Skin epidermis (tissue), 12 donors: ENCODE measurements at regions not wholly inside any gene's neighbourhood (a gene's known extent, or its start where the extent isn't known, plus 50 kb on each side); places are given as distances from the start of the nearest gene placed in this dataset.
"Not testable (repeated sequence)": the region's sequence is repeated elsewhere in the genome, so short reads cannot be mapped to it uniquely, and the experiment has no call there.

Source experiments
- H3K27ac ChIP-seq, 21 experiments: fragments of 200-600 bp; sonication (generic) in 11 of 21; one replicate each; pipeline ENCODE4 v1.5.0; 2020; ENCODE audit warnings: mild to moderate bottlenecking in 3 of 21, inconsistent platforms in 2 of 21, moderate library complexity in 2 of 21
- H3K4me3 ChIP-seq, 7 experiments: fragments of 200-600 bp; sonication (generic) in 2 of 7; one replicate each; pipeline ENCODE4 v1.5.0; 2020; ENCODE audit warnings: inconsistent platforms in 2 of 7, mild to moderate bottlenecking in 2 of 7, moderate library complexity in 1 of 7

GRCh38 chr6:104676679-104677078 is 183.0 kb downstream of the HACE1 start:
- H3K27ac ChIP-seq, H3K4me3 ChIP-seq: not testable (repeated sequence)

GRCh38 chr6:104675161-104675560 is 184.6 kb downstream of the HACE1 start:
- not testable (repeated sequence) for H3K4me3 ChIP-seq, H3K27ac ChIP-seq

GRCh38 chr6:104673078-104673477 is 186.6 kb downstream of the HACE1 start:
- H3K4me3 ChIP-seq, H3K27ac ChIP-seq: not testable (repeated sequence)

- not testable (repeated sequence) for H3K27ac ChIP-seq, H3K4me3 ChIP-seq
Measured at GRCh38 chr6:104671591-104671891, 188.2 kb downstream of the HACE1 start.

- not testable (repeated sequence) for H3K27ac ChIP-seq, H3K4me3 ChIP-seq
Measured at GRCh38 chr6:104670834-104671590, 188.7 kb downstream of the HACE1 start.

GRCh38 chr6:104669483-104669882 is 190.2 kb downstream of the HACE1 start:
- no peak overlapping the region for H3K27ac ChIP-seq
- no peak overlapping the region for H3K4me3 ChIP-seq

- H3K27ac ChIP-seq, result no peak overlapping the region
Measured at GRCh38 chr6:104656235-104656634, 203.5 kb downstream of the HACE1 start.

GRCh38 chr6:104653781-104654180 is 205.9 kb downstream of the HACE1 start:
- no peak overlapping the region for H3K27ac ChIP-seq
- H3K4me3 ChIP-seq, result no peak overlapping the region

More at GRCh38 chr6:104656235-104656634, 203.5 kb downstream of the HACE1 start:
- H3K4me3 ChIP-seq, result no peak overlapping the region

- no peak overlapping the region for H3K27ac ChIP-seq
Measured at GRCh38 chr6:104648347-104648746, 211.4 kb downstream of the HACE1 start.

GRCh38 chr6:104644848-104645247 is 214.9 kb downstream of the HACE1 start:
- Histone ChIP-seq H3K27ac (peak overlapping the region in 1 of 21 experiments; percentile 63), H3K4me3 (no peak overlapping the region)

More at GRCh38 chr6:104648347-104648746, 211.4 kb downstream of the HACE1 start:
- no peak overlapping the region for H3K4me3 ChIP-seq

GRCh38 chr6:104642871-104643270 is 216.8 kb downstream of the HACE1 start:
- H3K4me3 ChIP-seq, result no peak overlapping the region
- H3K27ac ChIP-seq, result peak overlapping the region in 2 of 21 experiments; percentile 16 to 54

GRCh38 chr6:104640761-104641160 is 219.0 kb downstream of the HACE1 start:
- Histone ChIP-seq H3K4me3 (no peak overlapping the region), H3K27ac (peak overlapping the region in 3 of 21 experiments; percentile 46 to 72 (median 71))

- Histone ChIP-seq H3K27ac (peak overlapping the region in 7 of 21 experiments; percentile 5 to 72 (median 54)), H3K4me3 (no peak overlapping the region)
Measured at GRCh38 chr6:104640150-104640700, 219.5 kb downstream of the HACE1 start.

GRCh38 chr6:104639668-104640067 is 220.1 kb downstream of the HACE1 start:
- no peak overlapping the region for H3K4me3 ChIP-seq
- peak overlapping the region in 6 of 21 experiments; percentile 5 to 72 (median 46) for H3K27ac ChIP-seq

GRCh38 chr6:104638841-104639290 is 220.9 kb downstream of the HACE1 start:
- Histone ChIP-seq H3K4me3 (no peak overlapping the region), H3K27ac (peak overlapping the region in 7 of 21 experiments; percentile 3 to 72 (median 34))

GRCh38 chr6:104633125-104633524 is 226.6 kb downstream of the HACE1 start:
- peak overlapping the region in 1 of 21 experiments; percentile 51 for H3K27ac ChIP-seq
- H3K4me3 ChIP-seq, result no peak overlapping the region

- H3K4me3 ChIP-seq, result no peak overlapping the region
- peak overlapping the region in 2 of 21 experiments; percentile 20 to 51 for H3K27ac ChIP-seq
Measured at GRCh38 chr6:104632588-104632987, 227.1 kb downstream of the HACE1 start.

GRCh38 chr6:104630955-104631354 is 228.8 kb downstream of the HACE1 start:
- peak overlapping the region in 2 of 21 experiments; percentile 13 to 67 for H3K27ac ChIP-seq
- H3K4me3 ChIP-seq, result no peak overlapping the region

- H3K27ac ChIP-seq, result peak overlapping the region in 3 of 21 experiments; percentile 13 to 67 (median 66)
- no peak overlapping the region for H3K4me3 ChIP-seq
Measured at GRCh38 chr6:104630522-104630921, 229.2 kb downstream of the HACE1 start.

- H3K27ac ChIP-seq, result peak overlapping the region in 2 of 21 experiments; percentile 66 to 67
Measured at GRCh38 chr6:104629826-104630225, 229.9 kb downstream of the HACE1 start.

GRCh38 chr6:104625536-104625935 is 234.2 kb downstream of the HACE1 start:
- no peak overlapping the region for H3K27ac ChIP-seq
- no peak overlapping the region for H3K4me3 ChIP-seq

More at GRCh38 chr6:104629826-104630225, 229.9 kb downstream of the HACE1 start:
- H3K4me3 ChIP-seq, result no peak overlapping the region
